ENCODE measurements at regions not wholly inside any gene's neighbourhood (a gene's known extent, or its start where the extent isn't known, plus 50 kb on each side); places are given as distances from the start of the nearest gene placed in this dataset.

DNA sequence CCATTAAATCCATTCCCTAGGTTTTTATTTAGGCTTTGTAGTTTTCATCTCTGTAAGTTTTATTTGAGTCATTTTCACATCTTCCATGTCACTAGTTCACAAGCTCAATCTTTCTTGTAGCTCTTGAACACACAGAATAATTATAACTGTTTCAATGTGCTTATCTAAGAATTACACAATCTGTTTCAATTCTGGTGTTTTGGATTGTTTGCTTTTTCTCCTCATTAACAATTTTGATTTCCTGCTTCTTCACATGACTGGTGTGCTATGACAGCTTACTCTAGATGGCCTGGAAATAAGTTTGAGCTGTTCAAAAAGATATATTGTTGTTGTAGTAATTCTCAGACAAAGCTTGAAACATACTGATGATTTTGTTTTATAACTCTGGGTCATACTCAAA is 1974.1 kb upstream of the NUDT12 start:
- Histone ChIP-seq H3K4me1 (ENCODE audit: low read depth) (no peaks in the 10 kb centered on the region), H3K27me3 (no peaks in the 10 kb centered on the region), H3K4me3 (no peak overlapping the region), H3K36me3 (no peaks in the 10 kb centered on the region), H3K27ac (no peak overlapping the region), H3K9me3 (ENCODE audit: low read depth) (no peaks in the 10 kb centered on the region)
- no peak for DNase-seq (ENCODE audit: low read depth in 1 of 2, low spot score in 1 of 2)
- TF ChIP-seq, protein P1, sequence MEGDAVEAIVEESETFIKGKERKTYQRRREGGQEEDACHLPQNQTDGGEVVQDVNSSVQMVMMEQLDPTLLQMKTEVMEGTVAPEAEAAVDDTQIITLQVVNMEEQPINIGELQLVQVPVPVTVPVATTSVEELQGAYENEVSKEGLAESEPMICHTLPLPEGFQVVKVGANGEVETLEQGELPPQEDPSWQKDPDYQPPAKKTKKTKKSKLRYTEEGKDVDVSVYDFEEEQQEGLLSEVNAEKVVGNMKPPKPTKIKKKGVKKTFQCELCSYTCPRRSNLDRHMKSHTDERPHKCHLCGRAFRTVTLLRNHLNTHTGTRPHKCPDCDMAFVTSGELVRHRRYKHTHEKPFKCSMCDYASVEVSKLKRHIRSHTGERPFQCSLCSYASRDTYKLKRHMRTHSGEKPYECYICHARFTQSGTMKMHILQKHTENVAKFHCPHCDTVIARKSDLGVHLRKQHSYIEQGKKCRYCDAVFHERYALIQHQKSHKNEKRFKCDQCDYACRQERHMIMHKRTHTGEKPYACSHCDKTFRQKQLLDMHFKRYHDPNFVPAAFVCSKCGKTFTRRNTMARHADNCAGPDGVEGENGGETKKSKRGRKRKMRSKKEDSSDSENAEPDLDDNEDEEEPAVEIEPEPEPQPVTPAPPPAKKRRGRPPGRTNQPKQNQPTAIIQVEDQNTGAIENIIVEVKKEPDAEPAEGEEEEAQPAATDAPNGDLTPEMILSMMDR (IDR thresholded peaks at IDR 0.05; ENCODE audit: low read depth, low read length) = no peak

DNA sequence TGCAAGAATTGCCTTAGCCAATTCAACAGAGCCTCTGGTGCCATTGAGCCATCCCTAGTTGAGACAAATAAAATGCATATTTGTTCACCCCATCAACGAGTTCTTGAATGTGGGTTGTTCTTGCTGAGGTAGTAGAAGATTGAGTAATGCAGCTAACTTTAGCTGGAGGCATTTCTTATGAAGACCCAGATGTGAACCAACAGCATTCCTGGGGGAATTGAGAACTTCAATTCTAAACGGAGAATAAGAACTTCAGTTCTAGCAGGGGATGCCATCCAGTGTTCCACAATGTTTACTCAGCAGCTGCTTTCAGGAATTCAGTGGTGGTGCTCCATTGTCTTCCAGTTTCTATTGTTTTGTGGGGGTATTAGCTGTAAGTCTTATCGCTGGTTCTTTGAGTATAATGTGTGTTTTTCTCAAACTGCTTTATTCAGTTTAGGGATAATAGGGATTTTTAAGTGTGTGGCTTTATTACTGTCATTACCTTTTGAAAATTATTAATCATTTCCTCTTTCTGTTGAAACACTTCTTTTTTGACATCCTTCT is 1968.2 kb upstream of the NUDT12 start:
- no peak for DNase-seq (ENCODE audit: low read depth in 1 of 2, low spot score in 1 of 2)
- Histone ChIP-seq H3K27me3 (no peaks in the 10 kb centered on the region), H3K9me3 (ENCODE audit: low read depth) (no peaks in the 10 kb centered on the region), H3K27ac (no peak overlapping the region), H3K4me3 (no peak overlapping the region), H3K4me1 (ENCODE audit: low read depth) (no peaks in the 10 kb centered on the region), H3K36me3 (no peaks in the 10 kb centered on the region)
- TF ChIP-seq, protein P1 (IDR thresholded peaks at IDR 0.05; ENCODE audit: low read depth, low read length) = no peak

DNA sequence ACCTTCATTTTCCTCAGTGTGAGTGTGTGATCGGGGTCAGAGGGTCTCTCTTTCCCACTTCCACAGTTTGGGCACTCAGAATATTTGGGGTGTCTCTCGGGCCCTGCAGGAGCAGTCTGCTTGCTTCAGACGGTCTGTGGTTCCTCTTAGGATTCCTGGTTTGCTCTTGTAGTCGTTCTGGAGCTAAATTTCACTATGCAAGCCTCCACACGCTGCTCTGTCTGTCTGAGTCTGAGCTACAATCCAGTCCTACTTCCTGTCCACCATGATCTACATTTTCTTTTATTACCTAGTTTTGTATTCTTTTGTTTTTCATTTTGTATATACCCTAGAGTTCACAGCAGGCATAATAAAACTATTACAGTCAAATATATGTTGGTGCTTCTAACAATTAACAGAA is 1967.3 kb upstream of the NUDT12 start:
- TF ChIP-seq, protein P1 (IDR thresholded peaks at IDR 0.05; ENCODE audit: low read depth, low read length) = no peak
- Histone ChIP-seq H3K27ac (no peak overlapping the region), H3K36me3 (no peaks in the 10 kb centered on the region), H3K4me1 (ENCODE audit: low read depth) (no peaks in the 10 kb centered on the region), H3K27me3 (no peaks in the 10 kb centered on the region), H3K4me3 (no peak overlapping the region), H3K9me3 (ENCODE audit: low read depth) (no peaks in the 10 kb centered on the region)
- no peak for DNase-seq (ENCODE audit: low read depth in 1 of 2, low spot score in 1 of 2)

DNA sequence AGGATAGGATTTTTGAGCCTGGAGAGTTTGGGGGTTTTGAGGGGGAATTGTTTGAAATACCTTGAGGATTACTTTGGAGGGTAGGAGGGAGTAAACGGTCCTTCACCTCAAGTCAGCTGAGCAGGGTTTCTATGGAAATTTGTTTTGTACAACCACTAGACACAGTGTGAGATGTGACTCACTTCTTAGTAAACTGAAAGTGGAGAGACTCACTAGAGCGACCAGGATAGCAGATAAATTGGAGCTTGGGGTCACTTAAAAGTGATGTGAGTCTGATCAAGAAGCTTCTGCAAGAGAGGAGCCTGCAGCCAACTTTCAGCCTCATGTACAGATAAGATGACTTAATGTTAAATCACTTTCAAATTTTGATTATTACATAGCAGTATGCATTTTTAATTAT is 1945.9 kb upstream of the NUDT12 start:
- TF ChIP-seq, protein P1 (IDR thresholded peaks at IDR 0.05; ENCODE audit: low read depth, low read length) = no peak
- no peaks in the 10 kb centered on the region for H3K4me1 ChIP-seq (ENCODE audit: low read depth)
- no peaks in the 10 kb centered on the region for H3K27me3 ChIP-seq
- no peak overlapping the region for H3K27ac ChIP-seq
- no peak overlapping the region for H3K4me3 ChIP-seq
- no peaks in the 10 kb centered on the region for H3K36me3 ChIP-seq
- no peaks in the 10 kb centered on the region for H3K9me3 ChIP-seq (ENCODE audit: low read depth)
- DNase-seq (ENCODE audit: low read depth in 1 of 2, low spot score in 1 of 2) = no peak

DNA sequence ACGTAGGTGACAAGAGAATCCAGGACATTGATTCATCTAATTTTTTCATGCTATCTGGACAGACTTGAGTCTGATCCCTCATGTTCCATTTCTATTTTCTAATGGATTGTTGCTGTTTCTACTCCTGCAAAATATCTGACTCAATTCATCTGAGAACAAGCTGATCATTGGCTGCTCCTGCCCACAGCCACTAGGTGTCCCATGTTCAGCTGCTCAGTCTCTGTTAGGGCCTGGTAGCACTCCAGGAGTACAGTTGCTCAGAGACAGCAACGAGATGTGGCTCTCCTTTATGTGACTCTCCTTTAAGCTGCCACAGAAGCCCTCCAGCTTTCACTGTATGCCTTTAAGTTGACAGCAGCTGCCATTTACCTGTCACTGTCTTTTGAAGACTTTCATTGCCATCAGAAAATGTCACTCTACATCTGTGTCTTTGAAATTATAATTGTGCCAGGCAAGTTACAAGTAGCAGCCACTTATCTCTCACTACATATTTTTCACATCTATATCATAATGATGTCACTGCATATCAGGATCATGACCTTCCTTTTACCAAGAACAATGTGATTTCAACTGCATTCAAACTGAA is 1944.2 kb upstream of the NUDT12 start:
- Histone ChIP-seq H3K4me1 (ENCODE audit: low read depth) (no peaks in the 10 kb centered on the region), H3K27ac (no peak overlapping the region), H3K4me3 (no peak overlapping the region), H3K9me3 (ENCODE audit: low read depth) (no peaks in the 10 kb centered on the region), H3K36me3 (no peaks in the 10 kb centered on the region), H3K27me3 (no peaks in the 10 kb centered on the region)
- TF ChIP-seq, protein P1 (IDR thresholded peaks at IDR 0.05; ENCODE audit: low read depth, low read length) = peak; percentile 24
- peak; percentile 1 to 41 for DNase-seq (ENCODE audit: low read depth in 1 of 2, low spot score in 1 of 2)
